ENCODE measurements at regions not wholly inside any gene's neighbourhood (a gene's known extent, or its start where the extent isn't known, plus 50 kb on each side); places are given as distances from the start of the nearest gene placed in this dataset.

DNA sequence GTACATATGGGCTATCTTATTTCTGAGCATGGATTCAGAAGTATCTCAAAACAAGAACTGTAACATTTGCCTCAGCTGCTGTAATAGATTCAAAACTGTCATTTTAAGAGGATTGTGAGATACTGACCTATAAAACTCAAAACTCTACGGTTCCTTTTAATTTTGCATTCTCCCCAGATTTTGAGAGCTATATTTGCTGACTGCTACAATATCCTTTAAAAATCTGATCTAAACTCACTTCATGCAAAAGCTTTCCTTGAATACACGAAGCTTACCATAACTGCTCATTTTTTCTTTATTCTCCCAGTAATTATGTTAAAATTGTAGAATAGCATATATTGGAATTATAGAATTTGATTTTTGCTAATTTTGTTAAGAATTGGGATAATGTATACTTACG lies 158.7 kb upstream of the ROBO1 start:
- H3K27ac ChIP-seq (ENCODE audit: low read depth, low read length), result no peak overlapping the region
- no peaks in the 10 kb centered on the region for H3K36me3 ChIP-seq (ENCODE audit: insufficient read depth, low read length)
- no peaks in the 10 kb centered on the region for H3K9me3 ChIP-seq (ENCODE audit: insufficient read depth, low read depth, low read length)
- no peak overlapping the region for H3K9ac ChIP-seq (ENCODE audit: low read depth, low read length)
- H3K4me1 ChIP-seq (ENCODE audit: insufficient read depth, low read length), result peaks cover 4% of the 10 kb centered on the region; the same call in 1 of the 2 replicates
- no peak overlapping the region for H3K4me3 ChIP-seq (ENCODE audit: low read length)
- no peaks in the 10 kb centered on the region for H3K27me3 ChIP-seq (ENCODE audit: insufficient read depth, low read length)
- 94% methylated on average over 3 of the region's 3 CpGs for WGBS

DNA sequence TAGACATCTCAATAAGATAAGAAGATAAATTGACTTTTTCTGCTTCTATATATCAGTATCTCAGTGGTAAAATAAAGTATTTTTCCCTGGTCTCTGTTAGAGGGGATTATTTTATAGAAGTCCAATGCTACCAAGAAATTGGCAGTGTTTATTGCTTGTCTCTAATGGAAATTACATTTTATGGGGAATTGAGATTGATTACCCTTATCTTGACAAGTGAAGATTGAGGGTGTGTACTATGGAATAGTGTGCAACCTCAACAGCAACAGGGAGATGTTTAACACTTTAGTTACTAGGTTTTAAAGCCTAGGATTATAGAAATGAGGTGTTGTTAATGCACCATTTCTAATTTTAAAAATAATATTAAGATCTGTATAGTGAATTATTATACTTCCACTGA lies 154.8 kb upstream of the ROBO1 start:
- H3K9me3 ChIP-seq (ENCODE audit: insufficient read depth, low read depth, low read length), result no peaks in the 10 kb centered on the region
- no peak overlapping the region for H3K27ac ChIP-seq (ENCODE audit: low read depth, low read length)
- no peaks in the 10 kb centered on the region for H3K27me3 ChIP-seq (ENCODE audit: insufficient read depth, low read length)
- H3K4me3 ChIP-seq (ENCODE audit: low read length), result no peak overlapping the region
- H3K36me3 ChIP-seq (ENCODE audit: insufficient read depth, low read length), result no peaks in the 10 kb centered on the region
- H3K9ac ChIP-seq (ENCODE audit: low read depth, low read length), result no peak overlapping the region
- H3K4me1 ChIP-seq (ENCODE audit: insufficient read depth, low read length), result peaks cover 4% of the 10 kb centered on the region; the same call in 1 of the 2 replicates

- WGBS, result 47% methylated on average over 2 of the region's 2 CpGs
- H3K4me1 ChIP-seq (ENCODE audit: insufficient read depth, low read length), result no peaks in the 10 kb centered on the region
- H3K9ac ChIP-seq (ENCODE audit: low read depth, low read length), result no peak overlapping the region
- H3K9me3 ChIP-seq (ENCODE audit: insufficient read depth, low read depth, low read length), result no peaks in the 10 kb centered on the region
- no peak overlapping the region for H3K27ac ChIP-seq (ENCODE audit: low read depth, low read length)
- no peaks in the 10 kb centered on the region for H3K36me3 ChIP-seq (ENCODE audit: insufficient read depth, low read length)
- H3K4me3 ChIP-seq (ENCODE audit: low read length), result no peak overlapping the region
- no peaks in the 10 kb centered on the region for H3K27me3 ChIP-seq (ENCODE audit: insufficient read depth, low read length)
Measured at GRCh38 chr3:79917561-79917960, 149.8 kb upstream of the ROBO1 start.

DNA sequence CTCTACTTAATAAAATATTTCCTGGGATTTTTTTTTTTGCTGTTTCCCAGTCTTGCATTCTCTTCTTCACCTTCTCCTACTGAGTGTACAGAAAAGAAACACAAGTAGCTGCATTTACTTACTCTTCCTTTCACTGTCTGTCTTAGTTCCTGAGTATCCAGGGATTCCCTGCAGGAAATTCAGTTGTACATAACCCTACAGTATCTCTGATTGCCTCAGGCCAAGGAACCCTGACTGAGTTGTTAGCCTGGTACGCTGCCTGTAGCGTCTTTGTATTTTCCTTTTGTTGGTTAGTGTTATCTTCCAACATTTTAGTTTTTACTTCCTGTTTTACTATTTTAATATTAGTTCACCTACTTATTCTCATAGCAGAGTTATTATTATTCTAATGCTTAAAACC lies 142.5 kb upstream of the ROBO1 start:
- Histone ChIP-seq H3K4me1 (ENCODE audit: insufficient read depth, low read length) (no peaks in the 10 kb centered on the region), H3K27me3 (ENCODE audit: insufficient read depth, low read length) (no peaks in the 10 kb centered on the region), H3K9me3 (ENCODE audit: insufficient read depth, low read depth, low read length) (no peaks in the 10 kb centered on the region), H3K9ac (ENCODE audit: low read depth, low read length) (no peak overlapping the region), H3K4me3 (ENCODE audit: low read length) (no peak overlapping the region), H3K27ac (ENCODE audit: low read depth, low read length) (no peak overlapping the region), H3K36me3 (ENCODE audit: insufficient read depth, low read length) (no peaks in the 10 kb centered on the region)
- WGBS, result 0% methylated on average over 1 of the region's 2 CpGs

DNA sequence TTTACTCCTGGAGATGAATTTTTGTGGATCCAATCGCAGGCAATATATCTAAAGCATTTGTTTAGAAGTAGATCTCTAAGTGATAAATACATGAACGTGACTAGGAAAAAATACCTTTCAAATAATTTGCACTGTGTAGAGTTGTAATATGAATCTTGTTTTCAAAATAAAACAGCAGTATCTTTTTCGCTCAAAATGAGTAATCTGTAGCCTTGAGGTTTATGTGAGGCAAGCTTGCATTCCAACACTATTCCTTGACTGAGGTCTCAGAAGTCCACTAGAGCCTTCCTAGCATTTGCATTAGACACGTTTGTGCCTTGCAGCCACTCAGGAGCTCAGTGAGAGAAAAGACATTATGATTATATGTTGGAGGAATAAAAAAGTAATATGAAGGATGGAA lies 138.3 kb upstream of the ROBO1 start:
- Histone ChIP-seq H3K36me3 (ENCODE audit: insufficient read depth, low read length) (no peaks in the 10 kb centered on the region), H3K4me1 (ENCODE audit: insufficient read depth, low read length) (no peaks in the 10 kb centered on the region), H3K27me3 (ENCODE audit: insufficient read depth, low read length) (no peaks in the 10 kb centered on the region), H3K9me3 (ENCODE audit: insufficient read depth, low read depth, low read length) (no peaks in the 10 kb centered on the region), H3K4me3 (ENCODE audit: low read length) (no peak overlapping the region), H3K27ac (ENCODE audit: low read depth, low read length) (no peak overlapping the region), H3K9ac (ENCODE audit: low read depth, low read length) (no peak overlapping the region)
- 96% methylated on average over 4 of the region's 4 CpGs for WGBS

DNA sequence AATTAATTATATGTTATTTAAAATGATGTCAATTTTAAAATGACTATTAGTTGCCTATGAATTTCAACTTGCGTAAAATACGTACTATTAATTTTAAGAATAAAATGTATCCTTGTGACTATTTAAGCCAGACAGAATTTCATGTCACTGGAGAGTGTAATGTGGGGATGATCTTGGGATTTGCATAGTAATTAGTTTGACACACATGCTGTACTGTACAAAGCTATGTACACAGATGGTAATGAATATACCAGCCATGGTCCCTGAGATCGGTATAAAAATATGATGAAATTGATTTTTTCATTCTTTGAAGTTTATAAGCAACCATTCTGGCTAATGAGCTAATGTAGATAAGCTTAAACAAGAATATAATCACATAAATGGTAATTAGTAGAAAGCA lies 134.4 kb upstream of the ROBO1 start:
- Histone ChIP-seq H3K9me3 (ENCODE audit: insufficient read depth, low read depth, low read length) (no peaks in the 10 kb centered on the region), H3K4me3 (ENCODE audit: low read length) (no peak overlapping the region), H3K9ac (ENCODE audit: low read depth, low read length) (no peak overlapping the region), H3K4me1 (ENCODE audit: insufficient read depth, low read length) (no peaks in the 10 kb centered on the region), H3K36me3 (ENCODE audit: insufficient read depth, low read length) (no peaks in the 10 kb centered on the region), H3K27ac (ENCODE audit: low read depth, low read length) (no peak overlapping the region), H3K27me3 (ENCODE audit: insufficient read depth, low read length) (no peaks in the 10 kb centered on the region)
- WGBS, result 100% methylated on average over 2 of the region's 3 CpGs

DNA sequence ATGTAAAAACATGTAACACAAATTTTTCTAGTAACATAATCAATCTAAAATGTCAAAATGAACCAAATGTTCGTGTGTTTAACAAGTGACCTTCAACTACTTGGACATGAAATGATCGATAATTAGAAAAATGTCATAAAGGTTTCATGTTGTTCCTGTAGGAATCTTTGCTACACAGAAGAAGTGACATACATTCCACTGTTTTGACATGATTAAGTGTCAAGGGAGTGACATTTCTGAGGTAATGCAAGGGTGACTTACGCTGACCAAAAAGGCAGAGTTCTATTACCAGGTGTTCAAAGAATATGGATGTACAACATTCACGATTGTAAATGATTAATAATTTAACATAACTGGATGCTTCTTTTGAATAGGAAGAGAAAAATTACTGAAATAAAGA lies 131.1 kb upstream of the ROBO1 start:
- WGBS, result 93% methylated on average over 3 of the region's 4 CpGs
- Histone ChIP-seq H3K9ac (ENCODE audit: low read depth, low read length) (no peak overlapping the region), H3K9me3 (ENCODE audit: insufficient read depth, low read depth, low read length) (no peaks in the 10 kb centered on the region), H3K36me3 (ENCODE audit: insufficient read depth, low read length) (no peaks in the 10 kb centered on the region), H3K4me3 (ENCODE audit: low read length) (no peak overlapping the region), H3K27ac (ENCODE audit: low read depth, low read length) (no peak overlapping the region), H3K27me3 (ENCODE audit: insufficient read depth, low read length) (no peaks in the 10 kb centered on the region), H3K4me1 (ENCODE audit: insufficient read depth, low read length) (no peaks in the 10 kb centered on the region)

DNA sequence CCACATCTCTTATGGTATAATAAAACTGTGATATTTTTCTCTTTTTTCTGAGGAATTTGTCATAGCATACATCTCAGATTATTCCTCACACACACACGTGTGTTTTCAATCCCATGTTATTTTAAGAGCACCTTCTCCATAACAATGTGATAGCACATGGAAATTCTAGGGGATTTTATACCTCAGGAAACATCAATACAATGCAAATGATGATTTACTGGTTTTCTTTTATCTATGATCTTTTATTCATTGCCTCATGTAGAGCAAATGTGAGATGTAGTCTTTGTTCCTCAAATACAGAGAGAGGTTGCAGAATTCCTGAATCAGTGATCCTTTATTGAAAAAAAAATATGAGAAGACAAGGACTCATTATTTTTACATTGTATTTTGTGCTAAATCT lies 128.3 kb upstream of the ROBO1 start:
- H3K9ac ChIP-seq (ENCODE audit: low read depth, low read length), result no peak overlapping the region
- 80% methylated on average over 1 of the region's 1 CpG for WGBS
- H3K27me3 ChIP-seq (ENCODE audit: insufficient read depth, low read length), result no peaks in the 10 kb centered on the region

GRCh38 chr3:79887213-79887612 lies 119.4 kb upstream of the ROBO1 start:
- no peaks in the 10 kb centered on the region for H3K9me3 ChIP-seq (ENCODE audit: insufficient read depth, low read depth, low read length)
- H3K9ac ChIP-seq (ENCODE audit: low read depth, low read length), result no peak overlapping the region
- H3K27ac ChIP-seq (ENCODE audit: low read depth, low read length), result no peak overlapping the region
- no peaks in the 10 kb centered on the region for H3K36me3 ChIP-seq (ENCODE audit: insufficient read depth, low read length)
- no peak overlapping the region for H3K4me3 ChIP-seq (ENCODE audit: low read length)
- no peaks in the 10 kb centered on the region for H3K4me1 ChIP-seq (ENCODE audit: insufficient read depth, low read length)
- no peaks in the 10 kb centered on the region for H3K27me3 ChIP-seq (ENCODE audit: insufficient read depth, low read length)
- WGBS, result 100% methylated on average over 2 of the region's 2 CpGs

More for the DNA sequence above, 128.3 kb upstream of the ROBO1 start:
- no peaks in the 10 kb centered on the region for H3K4me1 ChIP-seq (ENCODE audit: insufficient read depth, low read length)
- H3K4me3 ChIP-seq (ENCODE audit: low read length), result no peak overlapping the region
- H3K9me3 ChIP-seq (ENCODE audit: insufficient read depth, low read depth, low read length), result no peaks in the 10 kb centered on the region
- H3K27ac ChIP-seq (ENCODE audit: low read depth, low read length), result no peak overlapping the region
- H3K36me3 ChIP-seq (ENCODE audit: insufficient read depth, low read length), result no peaks in the 10 kb centered on the region

DNA sequence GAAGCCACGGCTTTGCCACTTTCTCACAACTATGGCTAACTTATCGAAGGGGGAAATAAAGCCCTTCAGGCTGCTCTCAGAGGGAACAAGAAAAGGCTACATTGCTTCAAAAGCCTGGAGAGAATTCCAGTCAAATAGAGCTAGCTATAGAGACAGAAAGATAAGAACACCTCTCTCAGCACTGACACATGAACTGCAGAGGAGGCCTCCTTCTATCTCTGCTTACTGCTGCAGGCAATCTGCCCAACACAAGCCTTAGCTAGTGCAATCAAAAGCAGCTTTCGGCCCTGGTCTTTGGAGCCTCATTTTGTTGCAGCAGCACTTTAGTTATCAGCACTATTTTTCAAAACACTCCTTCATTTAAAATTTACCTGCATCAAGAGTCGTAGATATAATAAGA lies 118.4 kb upstream of the ROBO1 start:
- no peaks in the 10 kb centered on the region for H3K4me1 ChIP-seq (ENCODE audit: insufficient read depth, low read length)
- H3K4me3 ChIP-seq (ENCODE audit: low read length), result no peak overlapping the region
- H3K27ac ChIP-seq (ENCODE audit: low read depth, low read length), result no peak overlapping the region
- 94% methylated on average over 3 of the region's 4 CpGs for WGBS
- no peaks in the 10 kb centered on the region for H3K9me3 ChIP-seq (ENCODE audit: insufficient read depth, low read depth, low read length)
- no peaks in the 10 kb centered on the region for H3K36me3 ChIP-seq (ENCODE audit: insufficient read depth, low read length)
- H3K27me3 ChIP-seq (ENCODE audit: insufficient read depth, low read length), result no peaks in the 10 kb centered on the region
- H3K9ac ChIP-seq (ENCODE audit: low read depth, low read length), result no peak overlapping the region

- WGBS, result 94% methylated on average over 4 of the region's 4 CpGs
- no peaks in the 10 kb centered on the region for H3K36me3 ChIP-seq (ENCODE audit: insufficient read depth, low read length)
- H3K4me3 ChIP-seq (ENCODE audit: low read length), result no peak overlapping the region
Measured at GRCh38 chr3:79885407-79885806, 117.6 kb upstream of the ROBO1 start.

DNA sequence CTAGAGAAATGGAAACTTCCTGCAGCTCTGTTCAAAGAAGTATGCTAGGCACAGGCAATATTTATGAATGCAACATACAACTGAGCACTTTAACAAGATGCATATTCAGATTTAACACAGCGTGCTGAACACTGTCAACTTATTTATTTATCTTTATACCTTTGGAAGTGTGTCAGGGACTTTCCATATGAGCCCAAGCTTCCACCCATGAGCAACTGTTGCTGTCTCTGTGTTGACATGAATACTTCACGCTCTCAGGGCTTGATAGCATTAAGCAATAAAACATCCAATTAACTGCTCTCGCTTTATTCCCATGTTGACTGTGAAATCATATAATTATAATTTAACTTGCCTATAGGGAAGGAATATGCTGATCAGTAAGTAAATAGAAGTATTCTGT lies 116.6 kb upstream of the ROBO1 start:
- Histone ChIP-seq H3K9ac (ENCODE audit: low read depth, low read length) (no peak overlapping the region), H3K4me1 (ENCODE audit: insufficient read depth, low read length) (no peaks in the 10 kb centered on the region), H3K4me3 (ENCODE audit: low read length) (no peak overlapping the region), H3K36me3 (ENCODE audit: insufficient read depth, low read length) (no peaks in the 10 kb centered on the region), H3K27ac (ENCODE audit: low read depth, low read length) (no peak overlapping the region), H3K9me3 (ENCODE audit: insufficient read depth, low read depth, low read length) (no peaks in the 10 kb centered on the region), H3K27me3 (ENCODE audit: insufficient read depth, low read length) (no peaks in the 10 kb centered on the region)
- WGBS, result 96% methylated on average over 2 of the region's 3 CpGs

More at GRCh38 chr3:79885407-79885806, 117.6 kb upstream of the ROBO1 start:
- H3K9me3 ChIP-seq (ENCODE audit: insufficient read depth, low read depth, low read length), result no peaks in the 10 kb centered on the region
- H3K27ac ChIP-seq (ENCODE audit: low read depth, low read length), result no peak overlapping the region
- H3K9ac ChIP-seq (ENCODE audit: low read depth, low read length), result no peak overlapping the region
- H3K4me1 ChIP-seq (ENCODE audit: insufficient read depth, low read length), result no peaks in the 10 kb centered on the region
- H3K27me3 ChIP-seq (ENCODE audit: insufficient read depth, low read length), result no peaks in the 10 kb centered on the region

All from HUES64 (cell line).